GM12873 (cell line): ENCODE measurements at regions not wholly inside any gene's neighbourhood (a gene's known extent, or its start where the extent isn't known, plus 50 kb on each side); places are given as distances from the start of the nearest gene placed in this dataset.

Experiments used
- CTCF ChIP-seq: IDR thresholded peaks from 2 replicates; pipeline ENCODE4 v1.5.1; 2012; ENCODE audit warnings: low read depth, mild to moderate bottlenecking, moderate library complexity, low read length, control low read depth; ENCODE audit not compliant: insufficient read depth; ENCODE audit errors: missing control alignments

- no peak for TF ChIP-seq CTCF
These were observed 495.8 kb downstream of the NTRK3 start for GRCh38 chr15:87760547-87761314.

GRCh38 chr15:87758794-87759418, 497.6 kb downstream of the NTRK3 start:
- TF ChIP-seq CTCF = no peak

- no peak for TF ChIP-seq CTCF
These were observed 499.5 kb downstream of the NTRK3 start for GRCh38 chr15:87757084-87757483.

- no peak for TF ChIP-seq CTCF
These were observed 500.5 kb downstream of the NTRK3 start for GRCh38 chr15:87756072-87756471.

GRCh38 chr15:87755226-87755625, 501.3 kb downstream of the NTRK3 start:
- no peak for TF ChIP-seq CTCF

GRCh38 chr15:87753539-87753938, 503.0 kb downstream of the NTRK3 start:
- no peak for TF ChIP-seq CTCF

GRCh38 chr15:87752250-87752951, 504.1 kb downstream of the NTRK3 start:
- no peak for TF ChIP-seq CTCF
